OCI-LY7 (cell line): ENCODE measurements at regions not wholly inside any gene's neighbourhood (a gene's known extent, or its start where the extent isn't known, plus 50 kb on each side); places are given as distances from the start of the nearest gene placed in this dataset.

ENCODE experiments used
- CTCF ChIP-seq: fragments of 200-600 bp; sonication (generic); conservative IDR thresholded peaks from 2 replicates; pipeline ENCODE4 v1.5.1; 2014; ENCODE audit warnings: mild to moderate bottlenecking, antibody characterized with exemption, low read length, moderate library complexity, mixed read lengths
- EZH2phosphoT487 ChIP-seq: fragments of 200-600 bp; sonication (generic); IDR thresholded peaks from 2 replicates; pipeline ENCODE4 v1.6.1; 2018; ENCODE audit warnings: low read depth, borderline replicate concordance, mild to moderate bottlenecking, mixed run types, antibody characterized with exemption, low read length, moderate library complexity, mixed read lengths

DNA sequence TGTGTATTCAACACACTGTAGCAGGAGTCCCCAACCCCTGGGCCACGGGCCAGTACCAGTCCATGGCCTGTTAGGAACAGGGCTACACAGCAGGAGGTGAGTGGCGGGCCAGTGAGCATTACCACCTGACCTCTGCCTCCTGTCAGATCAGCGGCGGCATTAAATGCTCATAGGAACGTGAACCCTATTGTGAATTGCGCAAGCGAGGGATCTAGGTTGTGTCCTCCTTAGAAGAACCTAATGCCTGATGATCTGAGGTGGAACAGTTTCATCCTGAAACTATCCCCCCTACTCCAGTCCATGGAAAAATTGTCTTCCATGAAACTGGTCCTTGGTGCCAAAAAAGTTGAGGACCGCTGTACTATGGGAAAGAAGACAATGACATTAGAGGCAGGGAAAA is 386.9 kb downstream of the PREX1 start:
- no peak for TF ChIP-seq CTCF
- TF ChIP-seq EZH2phosphoT487 = no peak
